PC-3 (cell line): ENCODE measurements at regions not wholly inside any gene's neighbourhood (a gene's known extent, or its start where the extent isn't known, plus 50 kb on each side); places are given as distances from the start of the nearest gene placed in this dataset.
A peak's percentile ranks its signal among the peaks of the same experiment; 100 is the strongest.

Experiments used
- ATAC-seq: fragments of 200-7000 bp; cut with Tn5 transposase; 2 replicates; pipeline ENCODE4 v1.9.1; 2020; ENCODE audit warnings: mild to moderate bottlenecking, moderate library complexity
- BruUV-seq: library from RNA; stranded (reverse); fragments of 400-500 nt; replicated peaks from 2 replicates; lab custom pipeline; 2021; lab: Mats Ljungman, UMichigan
- CTCF ChIA-PET: fragments of 300-600 bp; sonication (Branson Sonifier 250); formaldehyde crosslinking; loops from one replicate; lab custom pipeline; 2022; ENCODE audit warnings: antibody characterized with exemption; lab: Charles Lee
- POLR2A ChIA-PET: fragments of 300-600 bp; sonication (Branson Sonifier 250); formaldehyde crosslinking; loops from one replicate; lab custom pipeline; 2022; ENCODE audit warnings: antibody characterized with exemption; ENCODE audit not compliant: unreplicated experiment; lab: Charles Lee
- DNase-seq: peaks from one replicate; pipeline ENCODE4 v3.0.0-alpha.2; 2015
- H2AFZ ChIP-seq: fragments of 300-600 bp; sonication (generic); 2 replicates; pipeline ENCODE4 v1.6.0; 2016; ENCODE audit warnings: antibody characterized with exemption, low read length
- H3F3A ChIP-seq: fragments of 300-600 bp; sonication (generic); one replicate; pipeline ENCODE4 v1.6.0; 2017; ENCODE audit warnings: antibody characterized with exemption, low read length, control low read depth, mild to moderate bottlenecking; ENCODE audit not compliant: unreplicated experiment
- H3K27ac ChIP-seq: fragments of 300-600 bp; sonication (generic); 2 replicates; pipeline ENCODE4 v1.5.1; 2016; ENCODE audit warnings: mild to moderate bottlenecking, low read length
- H3K27me3 ChIP-seq: fragments of 300-600 bp; sonication (generic); 2 replicates; pipeline ENCODE4 v1.6.1; 2016; ENCODE audit warnings: low read length, mixed read lengths
- H3K36me3 ChIP-seq: fragments of 300-600 bp; sonication (generic); 2 replicates; pipeline ENCODE4 v1.6.1; 2016; ENCODE audit warnings: low read depth, mixed run types, low read length, mixed read lengths
- H3K4me1 ChIP-seq: fragments of 300-600 bp; sonication (generic); 2 replicates; pipeline ENCODE4 v1.5.1; 2016; ENCODE audit warnings: low read length; ENCODE audit not compliant: insufficient read depth
- H3K4me2 ChIP-seq: fragments of 300-600 bp; sonication (generic); 2 replicates; pipeline ENCODE4 v1.6.0; 2016; ENCODE audit warnings: low read length
- H3K4me3 ChIP-seq: fragments of 300-600 bp; sonication (generic); 2 replicates; pipeline ENCODE4 v1.5.1; 2016; ENCODE audit warnings: mild to moderate bottlenecking, low read length, mixed read lengths
- H3K79me2 ChIP-seq: fragments of 300-600 bp; sonication (generic); 2 replicates; pipeline ENCODE4 v1.6.1; 2017; ENCODE audit warnings: low read length, mixed read lengths
- H3K9ac ChIP-seq: fragments of 300-600 bp; sonication (generic); 2 replicates; pipeline ENCODE4 v1.6.0; 2016; ENCODE audit warnings: mild to moderate bottlenecking, low read length
- H3K9me2 ChIP-seq: fragments of 300-600 bp; sonication (generic); replicated peaks from 2 replicates; pipeline ENCODE4 v1.6.1; 2016; ENCODE audit warnings: mixed run types, low read length, mixed read lengths
- H3K9me3 ChIP-seq: fragments of 300-600 bp; sonication (generic); 2 replicates; pipeline ENCODE4 v1.6.1; 2016; ENCODE audit warnings: low read length, mixed read lengths
- H4K20me1 ChIP-seq: fragments of 300-600 bp; sonication (generic); 2 replicates; pipeline ENCODE4 v1.6.1; 2016; ENCODE audit warnings: low read length, mixed read lengths
- EZH2 ChIP-seq: fragments of 300-600 bp; sonication (generic); IDR thresholded peaks from one replicate; pipeline ENCODE4 v1.6.1; 2017; ENCODE audit warnings: antibody characterized with exemption, mild to moderate bottlenecking, low read length; ENCODE audit not compliant: unreplicated experiment
- EZH2phosphoT487 ChIP-seq: fragments of 300-600 bp; sonication (generic); IDR thresholded peaks from 2 replicates; pipeline ENCODE4 v1.6.1; 2018; ENCODE audit warnings: mild to moderate bottlenecking, antibody characterized with exemption, low read length, borderline replicate concordance
- intact Hi-C: fragments of 100-400 bp; cut with micrococcal nuclease; formaldehyde crosslinking; loops from 2 replicates; pipeline ENCODE4 v1.9.0; 2023
- TF ChIP-seq, protein P1 (sequence below): fragments of 300-600 bp; sonication (generic); conservative IDR thresholded peaks from 2 replicates; pipeline ENCODE4 v1.5.1; 2017; ENCODE audit warnings: antibody characterized with exemption, low read depth, mild to moderate bottlenecking, low read length

DNA sequence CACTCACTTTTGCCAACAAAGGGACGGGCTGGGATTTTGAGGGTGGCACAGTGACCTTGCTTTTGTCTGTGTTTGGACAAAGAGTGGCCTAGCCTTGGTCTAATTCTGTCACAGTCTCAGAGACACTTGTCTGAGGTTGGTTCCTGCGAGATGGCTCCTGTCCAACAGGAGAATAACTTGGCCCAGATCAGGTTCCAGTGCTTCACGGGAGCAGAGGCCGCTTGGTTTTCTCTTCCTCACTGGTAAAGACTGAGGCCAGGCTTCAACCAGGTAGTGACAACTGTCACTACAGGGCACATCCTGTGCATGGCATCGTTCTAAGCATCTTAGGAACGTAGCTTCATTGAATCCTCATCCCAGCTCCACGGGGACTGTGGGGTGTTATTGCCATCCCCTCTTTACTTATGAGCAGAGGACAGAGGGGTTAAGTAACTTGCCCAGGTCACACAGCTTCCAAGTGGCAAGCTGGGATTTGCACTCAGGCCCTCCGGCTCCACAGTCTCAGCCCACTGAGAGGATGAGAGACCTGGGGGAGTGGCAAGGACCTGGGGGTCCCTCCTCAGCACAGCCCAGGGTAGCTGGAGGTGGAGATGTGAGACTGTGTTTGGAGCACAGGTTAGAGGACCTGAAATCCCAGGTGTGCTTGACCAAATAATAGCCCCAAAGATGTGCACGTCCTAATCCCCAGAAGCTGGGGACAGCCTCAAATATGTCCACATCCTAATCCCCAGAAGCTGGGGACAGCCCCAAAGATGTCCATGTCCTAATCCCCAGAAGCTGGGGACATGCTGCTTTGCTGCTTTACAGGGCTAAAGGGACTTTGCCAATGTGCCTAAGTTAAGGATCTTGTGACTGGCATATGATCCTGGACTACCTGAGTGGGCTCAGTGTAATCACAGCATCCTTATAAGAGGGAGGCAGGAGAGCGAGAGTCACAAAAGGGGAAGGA lies 179.2 kb upstream of the RTL1 start:
- Histone ChIP-seq H4K20me1 (no peaks in the 10 kb centered on the region), H3K4me2 (no peak overlapping the region), H3K4me1 (no peaks in the 10 kb centered on the region), H3K27me3 (no peaks in the 10 kb centered on the region), H3K9me3 (no peaks in the 10 kb centered on the region), H3K36me3 (no peaks in the 10 kb centered on the region), H3F3A (no peaks in the 10 kb centered on the region), H3K4me3 (no peak overlapping the region), H3K27ac (no peak overlapping the region), H3K9me2 (no peaks in the 10 kb centered on the region), H2AFZ (no peak overlapping the region), H3K79me2 (no peaks in the 10 kb centered on the region), H3K9ac (no peak overlapping the region)
- ChIA-PET CTCF (no interaction called here), POLR2A (no interaction called here)
- BruUV-seq: no TSS peak
- intact Hi-C loops: no loop called here
- TF ChIP-seq EZH2 (no peak), EZH2phosphoT487 (no peak)
- TF ChIP-seq, protein P1, sequence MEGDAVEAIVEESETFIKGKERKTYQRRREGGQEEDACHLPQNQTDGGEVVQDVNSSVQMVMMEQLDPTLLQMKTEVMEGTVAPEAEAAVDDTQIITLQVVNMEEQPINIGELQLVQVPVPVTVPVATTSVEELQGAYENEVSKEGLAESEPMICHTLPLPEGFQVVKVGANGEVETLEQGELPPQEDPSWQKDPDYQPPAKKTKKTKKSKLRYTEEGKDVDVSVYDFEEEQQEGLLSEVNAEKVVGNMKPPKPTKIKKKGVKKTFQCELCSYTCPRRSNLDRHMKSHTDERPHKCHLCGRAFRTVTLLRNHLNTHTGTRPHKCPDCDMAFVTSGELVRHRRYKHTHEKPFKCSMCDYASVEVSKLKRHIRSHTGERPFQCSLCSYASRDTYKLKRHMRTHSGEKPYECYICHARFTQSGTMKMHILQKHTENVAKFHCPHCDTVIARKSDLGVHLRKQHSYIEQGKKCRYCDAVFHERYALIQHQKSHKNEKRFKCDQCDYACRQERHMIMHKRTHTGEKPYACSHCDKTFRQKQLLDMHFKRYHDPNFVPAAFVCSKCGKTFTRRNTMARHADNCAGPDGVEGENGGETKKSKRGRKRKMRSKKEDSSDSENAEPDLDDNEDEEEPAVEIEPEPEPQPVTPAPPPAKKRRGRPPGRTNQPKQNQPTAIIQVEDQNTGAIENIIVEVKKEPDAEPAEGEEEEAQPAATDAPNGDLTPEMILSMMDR: no peak
- ATAC-seq (no peak), DNase-seq (no peak)

DNA sequence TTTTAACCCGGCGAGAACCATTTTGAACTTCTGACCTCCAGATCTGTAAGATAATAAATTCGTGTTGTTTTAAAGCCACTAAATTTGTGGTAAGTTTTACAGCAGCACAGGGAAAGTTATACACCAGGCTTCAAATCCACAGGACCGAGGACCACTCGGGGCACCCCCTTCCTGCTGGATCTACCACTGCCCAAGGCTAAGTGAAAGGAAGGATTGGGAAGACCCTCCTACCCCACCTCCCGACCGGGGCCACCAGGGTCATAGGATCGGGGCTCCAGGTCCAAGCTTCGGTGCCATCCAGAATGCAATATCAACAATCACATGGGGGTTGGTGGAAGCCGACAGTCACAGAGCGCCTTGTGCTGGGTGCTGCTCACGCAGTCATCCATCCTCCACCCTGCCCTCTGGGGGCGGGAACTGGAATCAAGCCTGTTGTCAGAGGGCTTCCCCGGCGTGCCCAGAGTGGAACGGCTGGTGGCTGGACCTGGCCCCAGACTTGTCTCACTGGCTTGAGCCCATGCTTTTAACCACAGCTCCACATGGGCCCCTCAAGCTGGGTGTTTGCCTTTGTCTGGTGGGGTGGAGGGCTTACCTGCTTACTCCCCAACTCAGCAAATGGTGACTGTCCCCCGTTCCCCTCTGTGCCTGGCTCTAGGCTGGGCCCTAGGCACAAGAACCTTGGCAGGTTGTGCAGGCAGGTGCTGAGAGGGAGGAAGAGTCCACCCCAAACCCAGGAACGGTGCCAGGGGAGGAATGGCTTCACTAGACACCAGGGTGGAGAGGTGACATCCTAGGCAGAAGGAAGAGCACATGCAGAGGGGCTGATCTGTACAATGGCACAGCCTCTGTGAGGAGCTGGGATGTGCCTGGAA lies 180.3 kb upstream of the RTL1 start:
- H3K9me3 ChIP-seq: no peaks in the 10 kb centered on the region
- H3K9ac ChIP-seq: no peak overlapping the region
- intact Hi-C loops: no loop called here
- H3K9me2 ChIP-seq: no peaks in the 10 kb centered on the region
- no peak overlapping the region for H3K4me3 ChIP-seq
- H4K20me1 ChIP-seq: no peaks in the 10 kb centered on the region
- no peak overlapping the region for H2AFZ ChIP-seq
- H3K27me3 ChIP-seq: no peaks in the 10 kb centered on the region
- no peak overlapping the region for H3K4me2 ChIP-seq
- ATAC-seq: peak; percentile 60
- BruUV-seq: no TSS peak
- POLR2A ChIA-PET: no interaction called here
- TF ChIP-seq, protein P1: peak; percentile 38
- TF ChIP-seq EZH2phosphoT487: no peak
- H3K4me1 ChIP-seq: no peaks in the 10 kb centered on the region
- H3K36me3 ChIP-seq: no peaks in the 10 kb centered on the region
- no peaks in the 10 kb centered on the region for H3K79me2 ChIP-seq
- no peak overlapping the region for H3K27ac ChIP-seq
- CTCF ChIA-PET: no interaction called here
- no peaks in the 10 kb centered on the region for H3F3A ChIP-seq
- peak; percentile 27 for DNase-seq
